ENCODE measurements at regions not wholly inside any gene's neighbourhood (a gene's known extent, or its start where the extent isn't known, plus 50 kb on each side); places are given as distances from the start of the nearest gene placed in this dataset.

DNA sequence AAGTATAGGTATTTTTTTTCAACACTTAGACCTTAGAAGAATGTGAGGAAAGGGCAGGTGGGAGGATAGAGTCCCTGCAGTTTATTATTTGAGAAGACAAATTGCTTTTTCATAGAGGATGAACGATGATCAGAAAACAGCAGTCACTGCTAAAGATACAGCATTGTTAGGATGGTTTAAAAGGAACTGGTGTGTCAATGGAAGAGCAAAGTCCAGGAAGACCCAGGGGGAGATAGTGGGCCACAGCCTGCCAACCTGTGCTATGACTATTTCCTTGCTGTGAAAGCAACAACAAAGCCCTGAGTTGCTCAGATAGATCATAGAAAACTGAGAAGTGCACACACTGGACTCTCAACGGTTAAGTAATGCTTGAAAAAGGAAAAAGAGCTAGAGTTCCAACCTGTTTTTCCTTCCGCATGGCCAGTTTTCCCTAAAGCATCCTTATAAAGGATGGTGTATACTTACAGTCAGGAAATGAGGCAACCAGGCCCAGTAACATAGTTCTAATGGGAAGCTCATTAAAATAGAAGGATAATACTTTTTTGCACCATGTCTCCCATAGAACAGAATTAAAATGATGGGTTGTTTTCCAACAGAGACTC is 153.8 kb downstream of the CEMIP2 start:
- Histone ChIP-seq H3K4me1 (ENCODE audit: control insufficient read depth in 1 of 2, low read depth in 2 of 2) (no peaks in the 10 kb centered on the region), H3K27ac (no peak overlapping the region), H3K9me3 (peaks cover 4% of the 10 kb centered on the region), H3K4me3 (no peak overlapping the region), H3K27me3 (replicated peaks; ENCODE audit: insufficient read depth) (no peaks in the 10 kb centered on the region), H3K36me3 (no peaks in the 10 kb centered on the region)
- ATAC-seq (ENCODE audit: insufficient number of reproducible peaks, low FRiP score, low read depth) (no peak), DNase-seq (ENCODE audit: low spot score) (no peak)
- TF ChIP-seq, protein P1, sequence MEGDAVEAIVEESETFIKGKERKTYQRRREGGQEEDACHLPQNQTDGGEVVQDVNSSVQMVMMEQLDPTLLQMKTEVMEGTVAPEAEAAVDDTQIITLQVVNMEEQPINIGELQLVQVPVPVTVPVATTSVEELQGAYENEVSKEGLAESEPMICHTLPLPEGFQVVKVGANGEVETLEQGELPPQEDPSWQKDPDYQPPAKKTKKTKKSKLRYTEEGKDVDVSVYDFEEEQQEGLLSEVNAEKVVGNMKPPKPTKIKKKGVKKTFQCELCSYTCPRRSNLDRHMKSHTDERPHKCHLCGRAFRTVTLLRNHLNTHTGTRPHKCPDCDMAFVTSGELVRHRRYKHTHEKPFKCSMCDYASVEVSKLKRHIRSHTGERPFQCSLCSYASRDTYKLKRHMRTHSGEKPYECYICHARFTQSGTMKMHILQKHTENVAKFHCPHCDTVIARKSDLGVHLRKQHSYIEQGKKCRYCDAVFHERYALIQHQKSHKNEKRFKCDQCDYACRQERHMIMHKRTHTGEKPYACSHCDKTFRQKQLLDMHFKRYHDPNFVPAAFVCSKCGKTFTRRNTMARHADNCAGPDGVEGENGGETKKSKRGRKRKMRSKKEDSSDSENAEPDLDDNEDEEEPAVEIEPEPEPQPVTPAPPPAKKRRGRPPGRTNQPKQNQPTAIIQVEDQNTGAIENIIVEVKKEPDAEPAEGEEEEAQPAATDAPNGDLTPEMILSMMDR (IDR thresholded peaks at IDR 0.05): no peak

DNA sequence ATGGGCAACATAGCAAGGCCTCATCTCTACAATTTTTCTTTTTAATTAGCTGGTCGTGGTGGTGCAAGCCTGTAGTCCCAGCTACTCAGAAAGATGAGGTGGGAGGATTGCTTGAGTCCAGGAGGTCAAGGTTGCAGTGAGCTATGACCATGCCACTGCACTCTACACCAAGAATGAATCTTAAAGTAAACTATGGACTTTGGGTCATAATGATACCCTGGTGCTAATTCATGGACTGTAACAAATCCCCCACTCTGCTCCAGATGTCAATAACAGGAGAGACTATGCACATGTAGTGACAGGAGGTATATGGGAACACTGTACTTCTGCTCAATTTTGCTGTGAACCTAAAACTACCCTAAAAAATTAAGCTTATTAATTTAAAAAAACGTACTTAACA is 155.4 kb downstream of the CEMIP2 start:
- ATAC-seq (ENCODE audit: insufficient number of reproducible peaks, low FRiP score, low read depth): no peak
- Histone ChIP-seq H3K9me3 (peaks cover 4% of the 10 kb centered on the region), H3K4me1 (ENCODE audit: control insufficient read depth in 1 of 2, low read depth in 2 of 2) (peaks cover 5 to 7% of the 10 kb centered on the region in 2 donors), H3K27me3 (replicated peaks; ENCODE audit: insufficient read depth) (no peaks in the 10 kb centered on the region), H3K27ac (no peak overlapping the region), H3K36me3 (no peaks in the 10 kb centered on the region), H3K4me3 (no peak overlapping the region)
- TF ChIP-seq, protein P1 (IDR thresholded peaks at IDR 0.05): no peak
- no peak for DNase-seq (ENCODE audit: low spot score)

DNA sequence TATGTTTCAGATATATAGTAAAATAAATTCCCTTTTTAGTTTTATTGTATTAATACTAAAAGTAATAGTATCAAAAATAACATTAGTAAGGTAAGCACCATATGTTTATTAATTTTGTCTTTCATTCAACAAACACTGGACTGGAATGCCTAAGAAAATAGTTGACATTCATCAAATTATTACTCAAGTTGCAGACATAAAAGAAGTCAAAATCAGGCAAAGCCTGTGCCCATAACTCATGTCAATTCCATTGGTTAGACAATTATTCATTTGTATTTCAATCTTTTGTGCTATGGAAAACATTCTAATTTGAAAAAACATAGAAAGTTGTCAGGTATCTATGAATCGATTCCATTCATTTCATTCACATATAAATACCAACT is 158.9 kb downstream of the CEMIP2 start:
- TF ChIP-seq, protein P1 (IDR thresholded peaks at IDR 0.05): no peak

DNA sequence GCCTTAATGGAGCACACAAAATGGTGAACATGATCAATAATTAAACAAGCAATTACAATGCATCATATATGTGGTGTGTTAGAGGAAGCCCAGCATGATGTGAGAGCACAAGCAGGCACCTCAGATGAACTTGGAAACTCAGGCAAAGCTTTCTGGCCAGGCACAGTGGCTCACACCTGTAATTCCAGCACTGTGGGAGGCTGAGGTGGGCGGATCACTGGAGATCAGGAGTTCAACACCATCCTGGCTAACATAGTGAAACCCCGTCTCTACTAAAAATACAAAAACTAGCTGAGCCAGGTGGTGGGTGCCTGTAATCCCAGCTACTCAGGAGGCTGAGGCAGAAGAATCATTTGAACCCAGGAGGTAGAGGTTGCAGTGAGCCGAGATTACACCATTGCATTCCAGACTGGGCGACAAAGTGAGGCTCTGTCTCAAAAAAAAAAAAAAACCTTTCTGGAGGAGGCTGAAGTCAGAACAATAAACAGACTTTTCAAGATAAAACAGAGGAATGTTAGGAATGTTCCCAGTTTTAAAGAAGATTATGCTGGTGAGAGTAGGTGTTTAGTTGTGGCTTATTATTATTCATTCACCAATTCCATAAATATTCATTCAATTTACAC is 159.4 kb downstream of the CEMIP2 start:
- Histone ChIP-seq H3K9me3 (no peaks in the 10 kb centered on the region), H3K4me3 (no peak overlapping the region), H3K4me1 (ENCODE audit: control insufficient read depth in 1 of 2, low read depth in 2 of 2) (peaks cover 6 to 16% of the 10 kb centered on the region in 2 donors), H3K27me3 (replicated peaks; ENCODE audit: insufficient read depth) (no peaks in the 10 kb centered on the region), H3K36me3 (no peaks in the 10 kb centered on the region), H3K27ac (no peak overlapping the region)
- no peak for DNase-seq (ENCODE audit: low spot score)
- TF ChIP-seq, protein P1 (IDR thresholded peaks at IDR 0.05): no peak
- no peak for ATAC-seq (ENCODE audit: insufficient number of reproducible peaks, low FRiP score, low read depth)

More for the DNA sequence above, 158.9 kb downstream of the CEMIP2 start:
- ATAC-seq (ENCODE audit: insufficient number of reproducible peaks, low FRiP score, low read depth) (no peak), DNase-seq (ENCODE audit: low spot score) (no peak)
- no peak overlapping the region for H3K4me3 ChIP-seq
- H3K27ac ChIP-seq: no peak overlapping the region
- H3K4me1 ChIP-seq (ENCODE audit: control insufficient read depth in 1 of 2, low read depth in 2 of 2): peaks cover 6 to 16% of the 10 kb centered on the region in 2 donors
- no peaks in the 10 kb centered on the region for H3K27me3 ChIP-seq (replicated peaks; ENCODE audit: insufficient read depth)
- H3K36me3 ChIP-seq: no peaks in the 10 kb centered on the region
- H3K9me3 ChIP-seq: no peaks in the 10 kb centered on the region

DNA sequence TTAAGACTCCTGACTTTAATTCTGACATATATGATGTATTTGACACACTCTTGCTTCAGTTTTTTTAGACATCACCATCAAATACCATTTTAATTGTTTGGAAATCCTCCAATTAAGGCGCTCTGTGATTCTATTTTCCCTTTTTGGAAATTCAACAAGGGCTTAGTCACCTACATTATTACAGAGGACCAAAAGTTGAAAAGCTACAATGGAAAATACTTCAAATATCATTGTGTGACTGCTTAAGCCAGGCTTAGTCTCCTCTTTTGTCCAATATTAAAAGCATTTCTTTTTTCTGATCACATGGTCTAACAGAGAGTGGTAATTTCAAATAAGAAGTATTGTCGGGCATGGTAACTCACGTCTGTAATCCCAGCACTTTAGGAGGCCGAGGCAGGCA is 160.3 kb downstream of the CEMIP2 start:
- H3K4me1 ChIP-seq (ENCODE audit: control insufficient read depth in 1 of 2, low read depth in 2 of 2): peaks cover 6 to 16% of the 10 kb centered on the region in 2 donors
- no peaks in the 10 kb centered on the region for H3K36me3 ChIP-seq
- ATAC-seq (ENCODE audit: insufficient number of reproducible peaks, low FRiP score, low read depth) (peak; percentile 28), DNase-seq (ENCODE audit: low spot score) (no peak)
- TF ChIP-seq, protein P1 (IDR thresholded peaks at IDR 0.05): no peak
- H3K27ac ChIP-seq: peak overlapping the region in 1 of 2 donors; percentile 48
- no peaks in the 10 kb centered on the region for H3K27me3 ChIP-seq (replicated peaks; ENCODE audit: insufficient read depth)
- no peaks in the 10 kb centered on the region for H3K9me3 ChIP-seq
- H3K4me3 ChIP-seq: peak overlapping the region; percentile 18
